Fibroblast of lung (primary cell): ENCODE measurements at regions not wholly inside any gene's neighbourhood (a gene's known extent, or its start where the extent isn't known, plus 50 kb on each side); places are given as distances from the start of the nearest gene placed in this dataset.

Experiments
- DNase-seq, 2 donors: peaks; one replicate each; pipeline versions ENCODE4 v3.0.0 to v3.0.0-alpha.2; 2010; ENCODE audit warnings: low read depth in 2 of 2
- H2AFZ ChIP-seq: 2 replicates; pipeline ENCODE4 v1.5.1; 2012; ENCODE audit warnings: low read length, control low read depth, inconsistent platforms
- H3K27ac ChIP-seq: 2 replicates; pipeline ENCODE4 v1.5.1; 2011; ENCODE audit warnings: low read length, control low read depth; ENCODE audit not compliant: insufficient read depth
- H3K27me3 ChIP-seq: 2 replicates; pipeline ENCODE4 v1.5.1; 2011; ENCODE audit warnings: mild to moderate bottlenecking, low read length; ENCODE audit not compliant: control insufficient read depth, insufficient read depth
- H3K36me3 ChIP-seq: 2 replicates; pipeline ENCODE4 v1.5.1; 2011; ENCODE audit warnings: low read length; ENCODE audit not compliant: control insufficient read depth, insufficient read depth
- H3K4me1 ChIP-seq: 2 replicates; pipeline ENCODE4 v1.5.1; 2011; ENCODE audit warnings: low read length; ENCODE audit not compliant: control insufficient read depth, insufficient read depth; ENCODE audit errors: extremely low read depth
- H3K4me2 ChIP-seq: 2 replicates; pipeline ENCODE4 v1.5.1; 2011; ENCODE audit warnings: low read length, control low read depth; ENCODE audit not compliant: insufficient read depth; ENCODE audit errors: extremely low read depth
- H3K4me3 ChIP-seq, 4 experiments: fragments of 200-600 bp in 1 of 4; sonication (generic) in 1 of 4; replicated peaks in 1 of 4; 2 replicates each; pipeline ENCODE4 v1.5.1; 2011 to 2016; ENCODE audit warnings: low read length in 4 of 4, low read depth in 3 of 4, mild to moderate bottlenecking in 3 of 4, control low read depth in 2 of 4, inconsistent platforms in 1 of 4, mixed read lengths in 1 of 4; ENCODE audit not compliant: insufficient read depth in 1 of 4; ENCODE audit errors: control extremely low read depth in 1 of 4
- H3K79me2 ChIP-seq: 2 replicates; pipeline ENCODE4 v1.5.1; 2012; ENCODE audit warnings: mild to moderate bottlenecking, low read length, inconsistent platforms; ENCODE audit not compliant: control insufficient read depth, insufficient read depth
- H3K9ac ChIP-seq: 2 replicates; pipeline ENCODE4 v1.5.1; 2011; ENCODE audit warnings: mild to moderate bottlenecking, low read length, control low read depth; ENCODE audit not compliant: insufficient read depth
- H3K9me3 ChIP-seq: 2 replicates; pipeline ENCODE4 v1.5.1; 2012; ENCODE audit warnings: low read depth, low read length; ENCODE audit not compliant: control insufficient read depth, insufficient read depth
- H4K20me1 ChIP-seq: 2 replicates; pipeline ENCODE4 v1.5.1; 2011; ENCODE audit warnings: low read length; ENCODE audit not compliant: control insufficient read depth, insufficient read depth; ENCODE audit errors: extremely low read depth
- CTCF ChIP-seq, 2 donors: IDR thresholded peaks in 1 of 2; conservative IDR thresholded peaks in 1 of 2; 1 replicate in 1 of 2; 2 replicates in 1 of 2; pipeline ENCODE4 v1.5.1; 2011 to 2012; ENCODE audit warnings: low read length in 2 of 2, control low read depth in 1 of 2, inconsistent platforms in 1 of 2, low read depth in 1 of 2, mild to moderate bottlenecking in 1 of 2
- EZH2 ChIP-seq: IDR thresholded peaks from 2 replicates; pipeline ENCODE4 v1.5.1; 2012; ENCODE audit warnings: low read length, control low read depth, mild to moderate bottlenecking; ENCODE audit errors: missing control alignments

GRCh38 chr6:121809211-121809610, 373.8 kb downstream of the GJA1 start:
- H3K79me2 ChIP-seq = no peaks in the 10 kb centered on the region
- no peaks in the 10 kb centered on the region for H3K36me3 ChIP-seq
- peaks cover 3% of the 10 kb centered on the region for H3K4me1 ChIP-seq
- H3K9me3 ChIP-seq = no peaks in the 10 kb centered on the region
- no peaks in the 10 kb centered on the region for H4K20me1 ChIP-seq
- no peak overlapping the region for H3K4me3 ChIP-seq
- no peak overlapping the region for H3K9ac ChIP-seq
- no peak overlapping the region for H3K27ac ChIP-seq
- H3K27me3 ChIP-seq = no peaks in the 10 kb centered on the region
- H2AFZ ChIP-seq = no peak overlapping the region
- peak in 1 of 2 donors; percentile 72 for DNase-seq
- TF ChIP-seq EZH2 (no peak), CTCF (conservative IDR thresholded peaks at IDR 0.05 in 1 of 2, IDR thresholded peaks at IDR 0.05 in 1 of 2; ENCODE audit: low read depth in 1 of 2, low read length in 2 of 2) (no peak)
- no peak overlapping the region for H3K4me2 ChIP-seq

GRCh38 chr6:121810158-121811032, 374.9 kb downstream of the GJA1 start:
- Histone ChIP-seq H3K9ac (no peak overlapping the region), H3K36me3 (no peaks in the 10 kb centered on the region), H2AFZ (no peak overlapping the region), H3K9me3 (no peaks in the 10 kb centered on the region), H3K4me3 (no peak overlapping the region), H3K79me2 (no peaks in the 10 kb centered on the region), H3K4me1 (peaks cover 3% of the 10 kb centered on the region), H3K27me3 (no peaks in the 10 kb centered on the region), H3K27ac (no peak overlapping the region), H3K4me2 (no peak overlapping the region), H4K20me1 (no peaks in the 10 kb centered on the region)
- TF ChIP-seq EZH2 (no peak), CTCF (conservative IDR thresholded peaks at IDR 0.05 in 1 of 2, IDR thresholded peaks at IDR 0.05 in 1 of 2; ENCODE audit: low read depth in 1 of 2, low read length in 2 of 2) (no peak)
- DNase-seq = no peak

- Histone ChIP-seq H3K9ac (no peak overlapping the region), H3K9me3 (no peaks in the 10 kb centered on the region), H4K20me1 (no peaks in the 10 kb centered on the region), H3K36me3 (no peaks in the 10 kb centered on the region), H3K79me2 (no peaks in the 10 kb centered on the region), H3K4me3 (no peak overlapping the region), H3K27me3 (no peaks in the 10 kb centered on the region), H3K4me2 (no peak overlapping the region), H3K4me1 (peaks cover 3% of the 10 kb centered on the region), H2AFZ (no peak overlapping the region), H3K27ac (no peak overlapping the region)
- TF ChIP-seq EZH2 = no peak
- TF ChIP-seq CTCF (conservative IDR thresholded peaks at IDR 0.05 in 1 of 2, IDR thresholded peaks at IDR 0.05 in 1 of 2; ENCODE audit: low read depth in 1 of 2, low read length in 2 of 2) = no peak
- no peak for DNase-seq
Observed at GRCh38 chr6:121811106-121811505, 375.7 kb downstream of the GJA1 start.
